ENCODE measurements at regions not wholly inside any gene's neighbourhood (a gene's known extent, or its start where the extent isn't known, plus 50 kb on each side); places are given as distances from the start of the nearest gene placed in this dataset.

DNA sequence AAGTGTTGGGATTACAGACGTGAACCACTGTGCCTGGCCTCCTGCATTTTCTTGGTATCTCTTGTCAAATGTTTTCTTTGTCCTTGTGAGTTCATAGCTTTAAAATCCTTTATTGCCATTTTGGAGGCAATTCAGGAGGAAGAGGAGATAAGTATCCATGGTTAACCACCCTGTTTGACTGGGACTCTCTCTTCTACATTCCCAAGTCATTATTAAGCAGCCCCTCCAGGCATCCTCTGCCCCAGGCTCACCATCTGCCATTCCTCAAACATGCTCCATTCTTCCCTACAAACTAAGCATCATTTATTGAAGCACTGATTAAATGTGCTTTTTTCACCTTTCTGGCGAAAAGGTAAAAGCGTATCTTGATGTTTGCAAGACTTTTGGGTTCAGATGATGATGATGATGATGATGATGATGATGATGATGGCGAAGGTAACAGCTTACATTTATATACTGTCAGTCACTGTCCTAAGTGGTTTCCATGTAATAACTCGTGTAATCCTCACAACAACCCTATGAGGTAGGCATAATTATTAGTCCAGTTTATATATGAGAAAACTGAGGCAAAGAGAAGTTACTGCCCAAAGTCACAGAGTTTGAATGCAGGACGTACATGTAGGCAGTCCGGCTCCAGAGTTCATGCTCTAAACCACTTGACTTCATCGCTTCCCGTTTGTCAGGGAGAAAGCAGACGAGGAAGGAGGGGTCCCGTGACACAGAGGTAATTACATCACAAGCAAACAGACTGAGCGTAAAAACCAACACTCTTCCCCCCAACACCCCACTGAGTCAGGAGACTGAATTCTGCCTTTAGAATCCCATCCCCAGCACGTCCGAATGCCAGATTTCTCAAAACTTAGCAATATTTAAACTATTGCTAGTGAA, 69.7 kb upstream of the ACKR3 start:
- no peak for DNase-seq (ENCODE audit: low read depth)

DNA sequence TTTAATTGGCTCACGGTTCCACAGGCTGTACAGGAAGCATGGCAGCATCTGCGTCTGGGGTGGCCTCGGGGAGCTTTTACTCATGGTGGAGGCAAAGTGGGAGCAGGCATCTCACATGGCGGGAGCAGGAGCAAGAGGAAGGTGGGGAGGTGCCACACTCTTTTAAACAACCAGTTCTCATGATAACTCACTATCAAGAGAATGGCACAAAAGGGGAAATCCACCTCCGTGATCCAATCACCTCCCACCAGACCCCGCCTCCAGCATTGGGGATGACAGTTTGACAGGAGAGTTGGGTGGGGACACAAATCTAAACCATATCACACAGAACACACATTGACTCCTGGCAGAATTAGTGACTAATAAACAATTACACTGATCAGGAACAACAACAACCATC, 68.6 kb upstream of the ACKR3 start:
- no peak for DNase-seq (ENCODE audit: low read depth)

DNA sequence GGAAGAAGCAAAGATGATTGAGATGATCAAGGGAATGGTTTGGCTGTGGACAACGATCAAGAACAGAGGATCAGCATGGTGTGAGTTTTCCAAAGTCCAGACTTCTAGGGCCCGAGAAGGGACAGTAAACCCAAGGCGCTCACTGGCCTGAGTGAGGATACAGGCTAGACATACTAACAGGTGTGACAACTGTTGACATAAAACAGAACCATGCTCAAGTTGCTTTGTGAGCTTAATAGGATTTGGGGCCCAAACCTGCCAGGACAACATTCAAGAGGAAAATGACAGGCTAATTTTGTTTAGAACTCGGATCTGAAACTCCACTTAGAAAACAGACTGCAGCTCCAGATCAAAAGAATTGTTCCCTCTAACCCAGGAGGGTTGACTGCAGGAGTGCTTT, 68.1 kb upstream of the ACKR3 start:
- DNase-seq (ENCODE audit: low read depth): no peak

DNA sequence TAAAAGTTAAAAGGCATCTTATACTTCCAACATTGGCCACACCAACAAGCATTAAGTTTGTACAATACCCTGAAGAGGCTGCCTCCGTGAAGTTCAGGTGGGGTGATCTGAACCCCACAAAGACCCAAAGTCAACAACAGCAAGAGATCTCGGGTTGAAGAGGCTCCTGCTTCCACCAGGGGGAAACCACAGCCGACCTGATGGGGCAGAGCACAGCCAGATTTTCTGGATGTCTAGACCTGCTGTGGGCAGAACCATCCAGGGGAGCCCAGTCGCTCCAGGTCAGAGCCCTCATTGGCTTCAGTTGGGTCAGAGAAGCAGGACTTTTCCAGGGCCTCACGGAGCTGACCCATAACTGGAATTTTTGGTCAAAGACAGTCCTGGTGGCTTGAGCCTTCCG, 66.5 kb upstream of the ACKR3 start:
- no peak for DNase-seq (ENCODE audit: low read depth)

DNA sequence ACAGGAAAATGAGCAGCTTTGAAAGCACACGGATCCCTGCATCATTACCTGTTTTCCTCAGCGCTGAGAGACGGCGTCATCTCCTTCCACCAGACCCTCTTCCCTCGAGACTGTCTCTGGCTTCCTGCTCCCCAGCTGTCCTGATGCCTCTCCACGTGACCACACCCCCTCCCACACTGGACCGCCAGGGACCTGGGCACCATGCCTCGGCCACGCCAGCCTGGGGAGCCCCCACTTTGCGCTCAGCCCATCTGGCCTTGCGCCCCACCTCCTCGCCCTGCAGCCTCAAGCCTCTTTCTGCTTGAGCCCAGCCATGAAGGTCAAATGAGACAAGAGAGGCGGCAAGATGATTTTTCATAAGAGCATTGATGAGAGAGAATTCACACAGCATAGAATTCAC, 66.0 kb upstream of the ACKR3 start:
- no peak for DNase-seq (ENCODE audit: low read depth)

DNA sequence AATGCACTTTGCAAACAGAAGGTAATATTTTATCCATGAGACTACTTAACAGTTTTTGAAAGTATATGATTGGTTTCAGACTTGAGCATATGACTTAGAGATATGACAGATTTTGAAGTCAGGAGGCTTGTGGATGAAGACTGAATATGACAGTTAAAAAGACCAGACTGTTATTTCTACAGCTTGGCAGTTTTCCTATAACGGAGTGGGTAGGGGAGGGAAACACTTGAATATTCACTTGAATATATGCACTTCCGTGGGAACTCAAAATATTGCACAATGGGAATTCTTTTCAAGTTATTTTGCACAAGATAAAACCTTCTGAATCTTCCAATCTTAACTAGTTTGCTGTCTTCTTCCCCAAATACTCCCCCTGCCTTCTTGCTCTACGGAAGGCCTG, 64.6 kb upstream of the ACKR3 start:
- no peak for DNase-seq (ENCODE audit: low read depth)

DNA sequence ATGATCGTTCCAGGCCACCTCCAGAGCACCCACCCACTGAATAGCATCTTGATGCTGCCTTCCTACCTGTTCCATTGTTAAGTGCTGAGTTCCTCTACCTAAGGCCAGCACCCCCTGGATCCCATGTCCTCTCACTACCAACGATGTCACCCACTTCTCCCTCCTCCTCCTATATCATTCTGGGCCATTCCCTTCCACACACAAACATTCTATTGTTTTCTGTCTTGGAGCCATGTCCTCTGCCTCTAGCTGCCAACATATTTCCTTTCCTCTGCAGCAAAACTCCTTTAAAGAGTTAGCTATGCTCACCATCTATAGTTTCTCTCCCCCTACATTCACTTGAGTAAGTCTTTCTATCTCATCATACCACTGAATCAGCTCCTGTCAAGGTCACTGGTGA, 64.0 kb upstream of the ACKR3 start:
- no peak for DNase-seq (ENCODE audit: low read depth)

DNA sequence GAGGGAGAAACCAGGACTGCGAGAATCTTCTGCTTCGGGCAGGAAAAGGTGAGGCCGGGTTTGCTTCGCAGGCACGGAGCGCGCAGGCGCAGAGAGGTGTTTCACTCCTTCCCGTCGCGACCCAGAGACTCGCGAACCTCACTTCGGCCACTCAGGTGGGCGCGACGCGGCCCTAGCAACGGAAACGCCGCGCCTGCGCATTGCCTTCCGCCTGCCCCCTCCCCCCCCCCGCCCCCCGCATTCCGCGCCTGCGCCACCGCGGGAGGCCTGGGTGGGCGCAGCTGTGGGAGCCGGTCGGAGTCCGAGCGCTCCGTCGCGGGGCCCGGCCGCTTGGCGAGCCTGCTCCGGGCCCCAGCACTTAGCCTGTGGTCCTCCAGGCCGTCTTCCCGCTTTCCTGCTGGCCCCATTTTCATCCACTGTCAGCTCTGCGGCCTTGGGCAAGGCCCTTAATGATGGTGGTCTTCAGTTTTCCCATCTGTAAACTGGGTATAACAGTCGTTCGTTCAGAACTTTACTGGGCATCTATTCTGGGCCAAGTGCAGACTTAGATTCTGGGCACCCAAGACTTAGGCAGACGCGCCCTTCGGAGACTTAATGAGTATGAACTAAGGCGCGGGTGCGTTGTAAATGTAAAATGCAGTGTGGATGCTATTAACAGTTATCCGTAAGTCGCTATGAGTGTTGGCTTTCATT, 62.1 kb upstream of the ACKR3 start:
- peak; percentile 27 for DNase-seq (ENCODE audit: low read depth)

DNA sequence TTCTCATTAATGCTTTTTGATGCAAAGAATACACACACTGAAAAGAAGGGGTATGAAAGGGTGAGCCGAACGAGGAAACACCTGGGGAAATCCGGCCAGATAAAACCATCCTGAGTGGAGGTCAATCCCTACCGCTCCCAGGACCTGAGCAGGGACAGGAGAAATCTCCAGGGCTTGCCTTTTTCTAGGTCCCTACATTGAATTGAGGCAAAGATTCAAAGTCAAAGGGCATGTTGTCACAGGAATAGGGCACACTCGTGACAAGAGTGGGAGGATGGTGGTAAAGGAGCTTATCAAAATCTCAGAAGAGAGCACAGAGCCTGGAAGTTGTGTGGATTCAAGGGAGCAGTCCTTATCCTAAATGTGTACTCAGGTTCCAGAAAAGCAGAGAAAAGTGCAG, 61.2 kb upstream of the ACKR3 start:
- DNase-seq (ENCODE audit: low read depth): no peak

DNA sequence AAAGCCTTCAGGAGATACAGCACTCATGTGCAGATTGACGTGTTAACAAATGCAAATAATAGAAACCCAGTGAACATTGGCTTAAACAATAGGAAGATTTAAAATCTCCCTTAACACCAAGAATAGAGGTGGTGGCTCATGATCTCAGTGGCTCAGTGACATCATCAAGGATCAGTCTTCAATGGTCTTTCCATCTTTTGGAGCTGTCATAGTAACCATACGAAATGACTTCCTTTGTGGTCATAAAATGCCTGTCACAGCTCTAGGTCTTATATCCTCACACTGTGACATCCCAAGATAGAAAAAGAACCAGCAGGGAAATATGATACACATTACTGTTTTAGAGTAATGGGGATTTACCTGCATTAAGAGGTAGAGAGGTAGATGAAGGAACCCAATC, 59.6 kb upstream of the ACKR3 start:
- no peak for DNase-seq (ENCODE audit: low read depth)

DNA sequence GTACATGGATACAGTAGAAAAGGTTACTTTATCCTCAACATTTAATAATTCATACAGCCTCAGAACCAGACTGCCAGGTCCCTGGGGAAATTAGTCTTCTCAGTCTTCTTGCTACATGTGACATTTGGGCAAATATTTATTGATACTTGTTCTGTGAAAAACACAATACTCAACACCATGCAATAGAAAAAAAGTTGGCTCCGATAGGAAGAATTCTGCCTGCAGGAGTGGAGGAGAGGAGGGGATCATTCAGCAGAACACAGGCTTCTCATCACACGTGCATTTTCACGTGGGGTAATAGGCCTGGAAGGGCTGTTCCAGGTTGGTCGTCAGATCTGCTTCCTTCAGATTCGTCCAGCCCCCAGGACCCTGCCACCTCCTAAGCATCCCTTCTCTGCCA, 58.4 kb upstream of the ACKR3 start:
- DNase-seq (ENCODE audit: low read depth): no peak

DNA sequence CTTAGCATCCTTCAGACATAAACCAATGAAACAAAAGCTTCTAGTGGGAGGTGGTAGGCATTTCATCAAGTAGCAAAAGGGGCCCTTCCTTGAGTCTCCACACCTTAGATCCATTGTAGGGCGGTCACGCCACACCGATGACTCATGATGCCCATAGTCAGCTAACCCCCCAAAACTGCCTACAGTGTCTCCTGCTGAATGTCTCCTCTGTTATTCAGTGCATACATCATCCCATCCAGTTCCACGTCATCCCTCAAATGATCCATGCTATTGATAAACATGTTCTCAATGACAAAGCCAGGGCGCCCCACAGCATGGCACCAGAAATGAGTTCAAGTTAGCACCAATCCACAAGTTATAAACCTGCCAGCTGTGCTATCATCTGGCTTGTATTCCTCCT, 57.4 kb upstream of the ACKR3 start:
- no peak for DNase-seq (ENCODE audit: low read depth)

DNA sequence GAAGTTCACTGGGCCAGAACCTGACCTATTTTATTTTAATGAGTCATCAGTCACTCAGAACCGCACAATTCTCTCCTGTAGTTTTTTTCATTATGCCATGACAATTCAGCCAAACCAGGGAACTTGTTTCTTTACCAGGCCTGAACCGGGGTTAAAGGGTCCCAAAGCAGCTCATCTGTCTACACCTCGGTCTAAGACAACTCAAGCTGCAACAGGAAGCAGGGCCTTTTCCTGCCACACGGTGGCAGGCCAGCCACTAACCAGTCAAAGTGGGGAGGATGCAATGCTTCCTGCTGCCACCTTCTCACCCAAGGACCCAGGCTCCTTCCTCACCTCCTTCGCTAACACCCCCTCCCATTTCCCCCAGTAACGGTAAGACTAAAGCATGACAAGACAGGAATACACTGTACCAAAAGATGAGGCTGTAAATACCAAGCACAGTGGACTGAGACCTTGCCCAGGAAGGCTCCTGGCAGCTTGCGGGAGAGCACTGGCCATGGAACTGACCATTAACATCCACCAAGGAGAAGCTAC, 56.7 kb upstream of the ACKR3 start:
- DNase-seq (ENCODE audit: low read depth): peak; percentile 41

DNA sequence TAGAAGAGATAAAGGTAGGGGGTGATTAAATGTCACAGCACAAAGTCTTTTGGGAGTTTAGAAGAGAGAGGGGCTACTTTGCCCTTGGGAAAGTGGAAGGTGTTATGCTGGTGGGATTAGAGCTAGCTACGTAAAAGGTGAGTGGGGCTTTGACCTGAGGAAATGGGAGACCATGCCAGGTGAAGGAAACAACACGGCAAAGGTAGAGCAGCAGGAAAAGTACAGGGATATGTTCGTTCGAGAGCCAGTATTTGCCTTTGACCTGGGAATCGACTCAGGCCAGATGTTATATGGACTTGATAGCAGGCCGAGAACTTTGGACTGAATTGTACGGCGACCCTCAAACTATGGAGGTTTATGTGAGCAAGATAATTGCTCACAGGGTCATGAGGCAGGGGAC, 55.7 kb upstream of the ACKR3 start:
- DNase-seq (ENCODE audit: low read depth): no peak

DNA sequence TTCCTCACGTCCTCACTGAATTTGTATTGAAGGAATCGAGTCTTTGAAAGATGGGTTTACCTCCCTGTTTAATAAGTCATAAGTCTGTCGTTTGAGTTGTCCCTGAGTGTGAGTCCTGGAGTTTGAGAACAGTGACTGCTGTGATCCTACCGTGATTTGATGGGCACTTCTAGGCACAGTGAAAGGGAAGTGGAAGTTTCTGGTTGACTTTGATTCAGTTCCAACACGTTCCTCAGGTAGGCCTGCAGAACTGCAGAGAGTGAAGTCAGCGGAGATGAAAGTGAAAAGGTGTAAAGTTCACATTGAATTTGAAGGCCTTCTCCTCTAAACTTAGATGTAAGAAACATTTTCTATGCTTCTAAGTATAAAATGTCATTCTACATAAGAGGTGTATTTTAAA, 52.9 kb upstream of the ACKR3 start:
- DNase-seq (ENCODE audit: low read depth): no peak

DNA sequence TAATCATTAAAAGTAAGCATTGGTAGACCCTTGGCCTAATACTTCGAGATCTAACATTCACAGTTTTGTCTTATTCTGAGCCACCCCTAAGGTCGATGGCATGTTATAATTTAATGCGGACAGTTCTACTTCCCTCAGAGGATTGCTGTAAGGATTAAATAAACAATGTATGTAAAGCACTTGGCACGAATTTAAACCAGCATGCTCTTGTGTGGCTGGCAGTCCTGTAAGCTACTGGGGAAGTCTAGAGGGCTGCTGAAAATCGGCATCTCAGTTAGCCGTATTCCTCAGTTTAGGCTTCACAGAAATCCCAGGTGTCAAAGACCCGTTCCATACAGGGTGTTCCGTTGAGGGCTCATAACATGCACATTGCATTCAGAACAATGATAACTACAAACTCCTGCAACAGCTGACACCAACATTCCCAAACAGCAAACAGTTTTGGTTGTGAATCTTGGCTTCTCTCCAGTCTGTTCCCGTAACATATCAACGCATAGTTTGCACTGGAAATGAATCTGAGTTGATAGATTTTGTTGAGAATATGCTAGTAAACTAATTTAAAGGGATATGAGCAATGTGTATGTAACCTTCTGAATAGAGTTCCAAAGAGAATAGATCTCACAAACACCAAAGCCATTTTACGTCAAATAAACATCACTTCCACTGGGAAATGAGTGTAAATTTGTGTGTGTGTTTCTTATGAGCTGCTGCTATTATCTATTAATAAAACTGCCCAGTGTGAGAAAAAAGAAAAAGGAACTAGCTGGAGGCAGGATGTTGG, 52.2 kb upstream of the ACKR3 start:
- no peak for DNase-seq (ENCODE audit: low read depth)

Measured in activated T-helper 9 cell treated with anti-CD3 and anti-CD28 coated beads, Interleukin-2, amount 50 U/mL, for 16 hours (primary cell).